Activated CD4-positive, alpha-beta T cell treated with anti-CD3 and anti-CD28 coated beads for 48 hours (primary cell): ENCODE measurements at regions not wholly inside any gene's neighbourhood (a gene's known extent, or its start where the extent isn't known, plus 50 kb on each side); places are given as distances from the start of the nearest gene placed in this dataset.
"Not testable (repeated sequence)": the region's sequence is repeated elsewhere in the genome, so short reads cannot be mapped to it uniquely, and the experiment has no call there.

ENCODE experiments used
- DNase-seq: peaks from one replicate; pipeline ENCODE4 v3.0.0-alpha.2; 2020

- DNase-seq, result no peak
Measured at GRCh38 chr7:106444068-106444655, 159.4 kb upstream of the NAMPT start.

DNA sequence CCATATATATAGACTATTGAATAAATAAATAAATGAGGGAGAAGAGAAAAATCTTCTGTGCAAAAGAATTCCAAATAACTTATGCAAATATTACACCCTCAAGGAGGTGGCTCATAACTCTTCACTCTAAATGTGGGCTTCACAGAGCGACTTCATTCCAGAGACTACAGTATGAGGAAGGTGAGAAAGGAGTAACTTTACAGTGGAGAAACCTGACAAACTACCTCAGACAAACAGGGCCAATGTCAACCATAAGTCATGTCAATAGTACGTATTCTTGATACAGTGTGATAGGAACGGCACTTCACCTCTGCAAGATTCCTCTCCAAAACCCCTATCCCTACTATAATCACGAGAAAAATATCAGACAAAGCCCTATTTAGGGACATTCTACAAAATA, 158.4 kb upstream of the NAMPT start:
- DNase-seq, result no peak

DNA sequence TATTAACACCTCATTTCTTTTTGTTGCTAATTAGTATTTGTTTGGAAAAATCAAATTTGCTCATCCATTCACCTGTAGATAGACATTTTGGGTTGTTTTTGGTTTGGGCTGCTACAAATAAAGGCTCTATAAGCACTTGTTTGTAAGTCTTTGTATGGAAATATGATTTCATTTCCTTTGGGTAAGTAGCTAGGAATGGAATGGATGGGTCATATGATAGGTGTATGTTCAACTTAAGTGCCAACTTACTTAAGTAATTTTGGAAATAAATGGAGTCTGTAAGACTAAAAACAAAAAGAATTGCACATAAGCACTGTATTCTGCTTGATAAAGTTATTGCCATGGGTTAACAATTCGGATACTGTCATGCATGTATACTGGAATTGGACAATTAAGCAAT, 157.7 kb upstream of the NAMPT start:
- DNase-seq, result no peak

- DNase-seq, result not testable (repeated sequence)
Measured at GRCh38 chr7:106441343-106441742, 156.6 kb upstream of the NAMPT start.

DNA sequence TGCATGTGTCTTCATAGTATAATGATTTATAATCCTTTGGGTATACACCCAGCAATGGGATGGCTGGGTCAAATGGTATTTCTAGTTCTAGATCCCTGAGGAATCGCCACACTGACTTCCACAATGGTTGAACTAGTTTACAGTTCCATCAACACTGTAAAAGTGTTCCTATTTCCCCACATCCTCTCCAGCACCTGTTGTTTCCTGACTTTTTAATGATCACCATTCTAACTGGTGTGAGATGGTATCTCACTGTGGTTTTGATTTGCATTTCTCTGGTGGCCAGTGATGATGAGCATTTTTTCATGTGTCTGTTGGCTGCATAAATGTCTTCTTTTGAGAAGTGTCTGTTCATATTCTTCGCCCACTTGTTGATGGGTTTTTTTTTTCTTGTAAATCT, 152.2 kb upstream of the NAMPT start:
- not testable (repeated sequence) for DNase-seq

DNA sequence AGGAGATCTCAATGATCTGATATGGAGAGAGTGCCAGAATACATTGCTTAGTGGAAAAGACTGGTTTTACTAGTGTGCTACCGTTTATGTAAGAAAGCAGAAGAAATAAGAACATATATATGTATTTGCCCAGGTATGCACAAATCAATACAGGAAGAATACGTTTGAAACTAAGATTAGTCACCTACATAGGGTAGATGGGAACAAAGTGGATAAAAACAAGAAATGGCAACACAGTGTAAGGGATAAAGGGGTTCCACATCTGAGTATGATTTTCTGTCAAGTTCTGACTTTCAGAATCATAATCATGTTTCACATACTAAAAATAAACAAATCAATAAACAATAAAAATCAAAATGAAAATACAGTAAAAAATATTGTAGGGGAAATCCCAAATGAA, 148.6 kb upstream of the NAMPT start:
- no peak for DNase-seq

- no peak for DNase-seq
Measured at GRCh38 chr7:106430535-106431455, 146.0 kb upstream of the NAMPT start.

- DNase-seq, result no peak
Measured at GRCh38 chr7:106430103-106430502, 145.3 kb upstream of the NAMPT start.

GRCh38 chr7:106426803-106427202, 142.0 kb upstream of the NAMPT start:
- DNase-seq, result no peak

GRCh38 chr7:106425017-106425719, 140.4 kb upstream of the NAMPT start:
- peak; percentile 86 for DNase-seq

DNA sequence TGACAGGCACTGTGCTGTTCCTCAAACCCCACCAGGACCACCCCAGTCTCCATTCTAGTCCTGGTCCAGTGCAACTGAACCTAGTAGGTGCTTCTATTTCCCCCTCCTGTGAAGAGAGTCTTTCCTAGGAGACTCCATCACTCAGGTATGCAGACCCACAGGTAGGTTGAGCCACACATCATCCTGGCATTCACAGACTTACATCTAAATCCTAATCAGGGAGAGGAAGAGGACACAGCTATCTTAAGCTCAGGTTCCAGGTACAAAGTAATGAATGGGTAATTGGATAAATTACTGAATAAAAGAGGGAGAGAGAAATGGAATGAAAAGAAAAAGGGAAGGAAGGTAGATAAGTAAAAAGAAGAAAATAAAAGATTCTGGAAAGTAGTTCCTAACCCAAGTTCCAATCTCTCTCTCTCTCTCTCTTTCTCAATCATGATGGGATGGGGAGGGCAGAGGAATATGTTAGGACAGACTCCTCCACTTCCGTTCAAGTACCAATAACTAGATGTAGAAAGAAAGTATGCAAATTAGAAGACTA, 139.8 kb upstream of the NAMPT start:
- DNase-seq, result no peak

- DNase-seq, result no peak
Measured at GRCh38 chr7:106423821-106424475, 139.2 kb upstream of the NAMPT start.

DNA sequence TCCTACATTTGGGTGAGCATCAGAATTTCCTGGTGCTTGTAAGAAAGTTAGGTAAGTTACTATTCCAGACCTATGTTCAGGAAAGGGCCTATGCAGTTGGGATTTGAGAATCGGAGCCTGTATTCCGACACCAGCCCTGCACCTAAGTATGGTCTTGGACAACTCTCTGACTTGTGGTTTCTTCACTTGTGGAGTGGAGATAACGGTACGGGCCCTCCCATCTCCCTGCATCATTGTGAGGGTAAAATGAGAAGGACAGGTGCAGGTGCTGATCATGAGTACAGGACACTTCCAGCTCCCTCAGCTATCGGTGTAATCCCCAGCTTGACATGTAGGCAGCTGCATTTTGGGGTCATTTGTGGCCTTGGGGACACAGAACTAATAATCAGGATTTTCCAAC, 138.3 kb upstream of the NAMPT start:
- DNase-seq, result no peak

DNA sequence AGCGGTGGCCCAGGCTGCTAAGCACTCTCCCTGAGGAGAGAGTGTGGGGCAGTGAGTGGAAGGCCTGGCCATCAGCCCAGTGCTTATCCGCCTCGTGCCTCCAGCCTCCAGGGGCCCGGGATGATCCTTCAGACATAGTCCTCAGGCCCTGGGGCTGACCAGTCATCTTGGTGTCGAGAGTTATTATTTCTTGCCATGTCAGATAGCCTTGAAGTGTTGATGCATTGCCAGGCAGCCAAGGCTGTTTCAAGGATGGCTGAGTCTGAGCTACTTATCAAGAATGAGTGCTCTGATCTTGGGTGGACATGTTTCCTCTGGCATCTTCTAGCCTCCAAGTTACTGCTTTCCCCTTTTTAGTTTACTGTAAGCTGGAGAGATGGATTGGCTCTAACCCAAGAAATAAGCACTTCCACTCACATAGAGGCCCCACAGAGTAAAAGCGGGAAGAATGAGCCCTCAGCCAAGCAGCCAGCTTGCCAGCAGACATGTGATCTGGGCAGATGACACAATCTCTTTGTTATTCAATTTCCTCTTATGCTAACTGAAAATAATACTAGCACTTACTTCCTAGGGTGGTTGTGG, 136.5 kb upstream of the NAMPT start:
- DNase-seq, result no peak

DNA sequence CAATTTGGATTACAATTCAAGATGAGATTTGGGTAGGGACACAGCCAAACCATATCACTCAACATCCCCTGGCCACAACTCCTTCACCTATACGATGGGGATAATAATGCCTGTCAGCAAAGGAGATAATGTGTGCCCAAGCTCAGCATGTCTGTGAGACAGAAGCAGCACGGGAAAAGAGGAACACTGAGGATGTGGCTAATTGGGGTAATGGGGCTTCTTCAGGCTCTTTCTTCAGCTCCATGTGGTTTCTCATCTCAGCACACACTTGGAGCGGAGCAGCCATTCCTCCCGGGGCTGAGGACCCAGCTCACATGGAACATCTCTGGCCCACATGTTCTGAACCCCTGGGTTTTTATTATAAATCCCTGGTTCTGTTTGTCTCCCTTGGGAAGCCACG, 136.0 kb upstream of the NAMPT start:
- no peak for DNase-seq

GRCh38 chr7:106420210-106420609, 135.4 kb upstream of the NAMPT start:
- DNase-seq, result no peak

DNA sequence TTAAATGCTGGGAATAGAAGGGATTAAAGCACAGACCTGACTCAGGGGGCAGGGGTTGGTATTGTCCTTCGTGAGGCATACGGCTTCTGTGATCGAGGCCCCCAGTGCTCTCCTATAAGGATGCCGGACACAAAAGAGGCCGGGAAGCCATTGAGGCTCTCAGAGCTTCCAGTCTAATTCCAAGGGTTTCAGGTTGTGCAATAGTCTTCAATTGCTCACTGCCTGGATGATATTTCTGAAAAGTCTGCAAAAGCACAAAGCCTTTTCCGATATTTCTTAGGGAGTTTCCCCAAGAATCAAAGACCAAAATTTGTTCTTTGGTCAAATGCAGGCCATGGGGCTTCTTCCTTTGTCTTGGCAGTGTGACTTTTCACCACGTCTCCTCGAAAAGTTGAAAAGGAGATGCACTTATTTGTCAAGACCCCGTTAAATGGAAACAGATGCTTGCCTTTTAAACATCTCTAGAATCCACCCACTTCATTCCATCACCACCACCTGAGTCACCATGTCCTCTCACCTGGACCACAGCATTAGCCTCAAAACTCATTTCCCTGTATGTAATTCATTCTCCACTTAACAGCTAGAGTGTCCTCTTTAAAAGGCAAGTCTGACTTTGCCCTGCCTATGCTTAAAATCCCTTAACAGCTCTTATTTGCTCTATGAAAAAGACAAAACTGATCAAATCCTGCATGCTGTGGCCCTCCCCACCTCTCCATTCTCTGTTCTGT, 134.8 kb upstream of the NAMPT start:
- DNase-seq, result peak; percentile 63

DNA sequence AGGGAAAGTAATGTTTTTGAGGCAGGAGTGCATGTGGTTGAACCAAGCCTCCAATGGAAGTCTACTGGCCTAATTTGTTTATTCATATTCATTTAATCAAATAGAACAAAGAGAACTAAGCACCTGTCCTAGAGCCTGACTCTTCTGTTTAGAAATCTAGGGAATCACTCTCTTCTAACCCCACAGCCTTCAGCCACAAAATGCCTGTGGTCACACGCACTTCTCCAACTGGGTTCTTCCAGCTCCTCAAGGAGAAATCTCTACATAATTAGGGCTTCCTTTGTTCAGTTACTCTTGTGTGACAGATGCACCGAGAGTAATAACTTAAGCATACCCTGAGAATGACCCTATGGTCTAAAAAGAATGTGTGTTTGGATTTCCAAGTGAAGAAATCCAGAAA, 133.7 kb upstream of the NAMPT start:
- no peak for DNase-seq

DNA sequence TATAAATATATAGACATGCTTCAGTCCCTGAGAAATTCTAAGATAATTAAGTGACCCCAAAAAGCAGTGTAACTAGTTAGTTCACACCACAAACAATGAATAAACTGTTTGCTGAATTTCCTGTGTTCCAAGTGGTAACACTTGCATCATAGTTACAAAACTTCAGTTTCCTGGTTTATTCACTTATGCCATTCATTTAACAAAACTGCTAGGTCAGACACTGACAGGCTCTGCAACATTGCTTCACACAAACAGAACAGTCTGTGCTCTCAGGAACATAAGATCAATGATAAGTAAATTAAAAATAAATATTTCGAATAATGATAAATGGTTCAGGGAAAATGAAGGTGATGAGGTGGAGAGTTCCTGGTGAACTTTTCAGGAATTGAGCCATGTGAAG, 133.3 kb upstream of the NAMPT start:
- DNase-seq, result no peak

GRCh38 chr7:106417273-106417902, 132.6 kb upstream of the NAMPT start:
- DNase-seq, result no peak

DNA sequence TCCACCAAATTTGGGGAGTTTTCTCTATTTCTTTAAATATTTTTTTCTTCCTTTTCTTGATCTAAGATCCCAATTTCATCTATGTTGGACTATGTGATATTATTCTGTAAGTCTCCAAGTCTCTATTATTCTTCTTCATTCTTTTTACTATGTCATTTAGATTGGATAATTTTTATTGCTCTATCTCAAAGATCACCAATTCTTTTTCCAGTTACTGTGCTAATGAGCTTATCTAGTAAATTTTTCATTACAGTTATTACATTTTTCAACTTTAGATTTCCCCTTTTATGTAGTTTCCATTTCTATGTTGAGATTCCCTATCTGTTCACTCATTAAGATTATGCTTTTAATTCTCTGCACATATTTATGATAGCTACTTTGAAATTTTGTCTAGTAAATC, 131.6 kb upstream of the NAMPT start:
- no peak for DNase-seq

DNA sequence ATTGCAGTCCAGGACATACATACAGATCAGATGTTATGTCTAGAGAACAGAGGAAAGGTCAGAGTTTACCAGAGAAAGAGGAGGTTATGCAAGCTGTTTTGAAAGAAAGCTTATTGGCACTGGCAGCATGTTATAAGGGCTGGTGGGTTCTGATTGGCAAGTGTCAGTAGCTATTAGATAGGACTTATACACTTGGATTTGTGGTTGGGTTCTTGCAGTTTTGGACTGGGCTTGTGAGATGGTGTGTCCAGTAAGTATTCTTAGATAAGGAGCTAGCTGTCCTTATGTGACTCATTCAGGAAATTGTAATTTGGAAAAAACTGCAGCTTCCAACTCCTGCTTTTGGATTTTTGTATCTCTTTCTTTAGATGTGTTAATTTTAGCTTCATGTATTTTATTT, 130.7 kb upstream of the NAMPT start:
- DNase-seq, result no peak
